SU-DHL-6 (cell line): ENCODE measurements at regions not wholly inside any gene's neighbourhood (a gene's known extent, or its start where the extent isn't known, plus 50 kb on each side); places are given as distances from the start of the nearest gene placed in this dataset.

Experiments
- CTCF ChIP-seq: fragments of 200-600 bp; sonication (generic); IDR thresholded peaks from one replicate; pipeline ENCODE4 v1.5.1; 2017; ENCODE audit warnings: antibody characterized with exemption, mild to moderate bottlenecking, low read length, moderate library complexity; ENCODE audit not compliant: insufficient read depth, poor library complexity, severe bottlenecking
- EZH2phosphoT487 ChIP-seq: fragments of 200-600 bp; sonication (generic), shearing (Covaris generic); conservative IDR thresholded peaks from 2 replicates; pipeline ENCODE4 v1.6.1; 2018; ENCODE audit warnings: mild to moderate bottlenecking, antibody characterized with exemption, low read length, moderate library complexity, mixed read lengths

DNA sequence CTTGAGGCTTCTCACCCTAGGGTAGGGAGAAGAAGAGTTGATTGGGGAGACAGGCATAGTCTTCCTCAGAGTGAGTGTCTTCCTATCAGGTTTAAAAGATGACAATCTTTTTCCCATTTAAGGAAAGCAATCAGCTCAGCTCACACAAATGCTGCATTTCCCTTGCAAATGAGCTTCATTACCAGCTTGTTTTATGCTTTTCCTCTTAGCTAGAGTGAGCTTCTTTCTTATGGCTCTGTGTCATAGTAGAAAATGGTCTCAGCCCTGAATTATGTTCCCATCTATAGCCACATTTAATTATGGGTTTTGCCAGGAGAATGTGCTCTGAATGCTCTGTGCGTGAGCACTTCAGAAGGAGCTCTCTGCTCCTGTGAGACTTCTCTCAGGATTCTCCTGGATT is 112.8 kb upstream of the NCK2 start:
- TF ChIP-seq CTCF (no peak), EZH2phosphoT487 (no peak)
